ENCODE measurements at regions not wholly inside any gene's neighbourhood (a gene's known extent, or its start where the extent isn't known, plus 50 kb on each side); places are given as distances from the start of the nearest gene placed in this dataset.

GRCh38 chr20:4513720-4514119 is 172.5 kb upstream of the PRNP start:
- DNase-seq (ENCODE audit: low read depth in 2 of 2) = no peak

- no peak for DNase-seq (ENCODE audit: low read depth in 2 of 2)
Measured at GRCh38 chr20:4512891-4513550, 173.2 kb upstream of the PRNP start.

GRCh38 chr20:4511776-4512175 is 174.5 kb upstream of the PRNP start:
- no peak for DNase-seq (ENCODE audit: low read depth in 2 of 2)

- no peak for DNase-seq (ENCODE audit: low read depth in 2 of 2)
Measured at GRCh38 chr20:4509825-4510522, 176.3 kb upstream of the PRNP start.

GRCh38 chr20:4508773-4509172 is 177.5 kb upstream of the PRNP start:
- DNase-seq (ENCODE audit: low read depth in 2 of 2) = no peak

GRCh38 chr20:4507288-4507719 is 179.0 kb upstream of the PRNP start:
- no peak for DNase-seq (ENCODE audit: low read depth in 2 of 2)

- no peak for DNase-seq (ENCODE audit: low read depth in 2 of 2)
Measured at GRCh38 chr20:4504814-4505213, 181.4 kb upstream of the PRNP start.

GRCh38 chr20:4502756-4503155 is 183.5 kb upstream of the PRNP start:
- DNase-seq (ENCODE audit: low read depth in 2 of 2) = no peak

GRCh38 chr20:4493386-4493785 is 192.9 kb upstream of the PRNP start:
- no peak for DNase-seq (ENCODE audit: low read depth in 2 of 2)

GRCh38 chr20:4491643-4492042 is 194.6 kb upstream of the PRNP start:
- no peak for DNase-seq (ENCODE audit: low read depth in 2 of 2)

- no peak for DNase-seq (ENCODE audit: low read depth in 2 of 2)
Measured at GRCh38 chr20:4490606-4491280, 195.5 kb upstream of the PRNP start.

- no peak for DNase-seq (ENCODE audit: low read depth in 2 of 2)
Measured at GRCh38 chr20:4490045-4490444, 196.2 kb upstream of the PRNP start.

- no peak for DNase-seq (ENCODE audit: low read depth in 2 of 2)
Measured at GRCh38 chr20:4488407-4489339, 197.6 kb upstream of the PRNP start.

GRCh38 chr20:4484379-4484997 is 201.8 kb upstream of the PRNP start:
- DNase-seq (ENCODE audit: low read depth in 2 of 2) = no peak

- DNase-seq (ENCODE audit: low read depth in 2 of 2) = no peak
Measured at GRCh38 chr20:4483961-4484360, 202.3 kb upstream of the PRNP start.

- no peak for DNase-seq (ENCODE audit: low read depth in 2 of 2)
Measured at GRCh38 chr20:4483486-4483885, 202.8 kb upstream of the PRNP start.

GRCh38 chr20:4480104-4480503 is 206.2 kb upstream of the PRNP start:
- no peak for DNase-seq (ENCODE audit: low read depth in 2 of 2)

GRCh38 chr20:4476903-4477500 is 209.3 kb upstream of the PRNP start:
- DNase-seq (ENCODE audit: low read depth in 2 of 2) = no peak

GRCh38 chr20:4472906-4473305 is 213.3 kb upstream of the PRNP start:
- DNase-seq (ENCODE audit: low read depth in 2 of 2) = no peak

GRCh38 chr20:4471221-4471620 is 215.0 kb upstream of the PRNP start:
- no peak for DNase-seq (ENCODE audit: low read depth in 2 of 2)

GRCh38 chr20:4470375-4470774 is 215.9 kb upstream of the PRNP start:
- no peak for DNase-seq (ENCODE audit: low read depth in 2 of 2)

All from stimulated activated CD4-positive, alpha-beta T cell treated with anti-CD3 and anti-CD28 coated beads, Interleukin-15, amount 100 ng/mL, for 48 hours (primary cell).